ENCODE measurements at regions not wholly inside any gene's neighbourhood (a gene's known extent, or its start where the extent isn't known, plus 50 kb on each side); places are given as distances from the start of the nearest gene placed in this dataset.

DNA sequence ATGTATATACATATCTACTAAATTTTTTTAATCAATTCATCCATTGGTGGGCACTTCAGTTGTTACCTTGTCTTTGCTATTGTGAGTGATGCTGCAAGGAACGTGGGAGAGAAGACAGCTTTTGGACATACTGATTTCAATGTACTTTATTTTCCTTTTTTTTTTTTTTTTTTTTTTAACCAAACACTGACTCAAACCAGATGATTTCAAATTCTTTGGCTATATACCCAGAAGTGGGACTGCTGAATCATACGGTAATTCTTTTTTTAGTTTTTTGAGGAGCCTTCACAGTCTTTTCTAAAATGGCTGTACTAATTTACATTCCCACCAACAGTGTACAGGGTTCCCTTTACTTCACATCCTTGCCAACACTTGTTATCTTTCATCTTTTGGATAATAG is 204.7 kb downstream of the INSIG2 start:
- intact Hi-C loops (cut with DNase I): no loop called here
- no peaks in the 10 kb centered on the region for H3K36me3 ChIP-seq (replicated peaks in 1 of 2)
- 49 to 68% (median 54%) methylated on average over 2 of the region's 2 CpGs for WGBS, 4 donors

DNA sequence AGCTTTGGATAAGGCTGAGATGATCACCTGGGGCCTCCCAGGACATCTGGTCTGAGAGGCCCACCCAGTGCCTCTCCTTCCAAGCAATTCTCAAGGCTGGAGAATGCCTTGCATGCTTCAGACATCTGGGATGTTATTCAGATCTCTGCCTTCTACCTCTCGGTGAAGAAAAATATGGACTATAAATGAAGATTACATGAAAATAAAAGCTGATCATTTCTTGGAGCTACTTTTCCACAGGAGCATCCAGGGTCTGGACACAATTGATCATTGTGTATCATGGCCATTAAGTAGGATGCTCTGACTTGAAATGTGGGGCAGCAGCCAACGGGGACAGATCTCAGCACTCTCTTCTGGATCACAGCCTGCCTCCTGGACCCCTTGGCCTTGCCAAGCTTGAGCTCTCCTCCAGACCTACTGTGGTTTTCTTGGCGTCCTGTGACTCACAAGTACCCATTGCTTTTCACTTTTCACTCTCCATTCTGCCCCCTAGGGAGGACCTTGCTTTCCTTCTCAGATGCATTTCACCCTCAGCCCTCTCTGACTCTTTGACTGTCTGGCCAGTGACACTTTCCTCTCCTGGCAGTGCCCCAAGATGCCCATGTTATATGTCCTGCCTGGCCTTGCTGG is 203.1 kb downstream of the INSIG2 start:
- 53 to 60% (median 57%) methylated on average over 3 of the region's 3 CpGs for WGBS, 4 donors
- TF ChIP-seq CTCF (IDR thresholded peaks at IDR 0.05): no peak
- no peak for TF ChIP-seq POLR2A (IDR thresholded peaks at IDR 0.05)
- Histone ChIP-seq H3K4me1 (replicated peaks in 1 of 2) (no peaks in the 10 kb centered on the region), H3K27ac (no peak overlapping the region), H3K36me3 (replicated peaks in 1 of 2) (no peaks in the 10 kb centered on the region), H3K27me3 (no peaks in the 10 kb centered on the region), H3K9me3 (replicated peaks in 1 of 3) (no peaks in the 10 kb centered on the region), H3K4me3 (no peak overlapping the region)
- intact Hi-C loops (cut with DNase I): no loop called here
- DNase-seq: no peak

More for the DNA sequence above, 204.7 kb downstream of the INSIG2 start:
- DNase-seq: no peak
- Histone ChIP-seq H3K27ac (no peak overlapping the region), H3K4me1 (replicated peaks in 1 of 2) (no peaks in the 10 kb centered on the region), H3K4me3 (no peak overlapping the region), H3K27me3 (no peaks in the 10 kb centered on the region), H3K9me3 (replicated peaks in 1 of 3) (no peaks in the 10 kb centered on the region)
- TF ChIP-seq POLR2A (IDR thresholded peaks at IDR 0.05): no peak
- TF ChIP-seq CTCF (IDR thresholded peaks at IDR 0.05): no peak

DNA sequence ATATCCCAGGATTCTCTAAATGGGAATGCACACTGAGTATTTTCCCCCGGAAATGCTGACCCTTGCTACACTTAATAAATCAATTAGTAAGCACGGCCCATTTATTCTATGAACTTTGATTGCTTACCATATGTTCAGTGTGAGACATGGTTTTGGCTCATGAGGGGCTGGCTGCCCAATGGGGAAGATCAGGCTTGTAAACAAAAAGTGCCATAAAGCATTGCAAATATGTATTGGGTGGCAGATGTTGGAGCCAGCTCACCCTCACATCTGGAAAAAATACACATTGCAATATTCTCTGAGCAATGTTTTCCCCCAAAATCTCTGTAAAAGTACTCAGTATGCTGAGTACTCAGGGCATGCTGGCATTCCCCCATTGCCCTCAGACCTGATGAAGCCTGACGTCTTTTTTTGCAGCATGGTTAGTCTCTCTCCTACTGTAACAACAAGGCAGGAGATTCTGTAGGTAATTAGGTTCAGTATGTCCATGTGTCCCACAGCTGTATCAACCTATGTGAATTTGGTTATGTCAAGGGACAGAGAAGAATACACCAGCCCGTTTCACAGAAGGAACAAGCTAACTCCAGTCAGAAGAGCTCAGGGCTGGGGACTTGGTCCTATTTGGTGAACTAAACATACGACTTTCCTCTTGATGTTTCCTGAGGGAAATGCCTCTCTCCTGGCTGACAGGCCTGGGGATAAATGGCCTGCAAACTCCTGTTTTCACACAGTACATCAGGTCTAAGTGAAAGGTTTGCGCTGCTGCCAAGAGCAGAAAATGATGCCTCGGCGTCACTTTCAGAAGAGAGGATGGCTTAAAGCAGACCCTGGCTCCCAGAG is 202.4 kb downstream of the INSIG2 start:
- no peak overlapping the region for H3K4me3 ChIP-seq
- no peak overlapping the region for H3K27ac ChIP-seq
- no peaks in the 10 kb centered on the region for H3K4me1 ChIP-seq (replicated peaks in 1 of 2)
- DNase-seq: no peak
- TF ChIP-seq CTCF (IDR thresholded peaks at IDR 0.05) (no peak), POLR2A (IDR thresholded peaks at IDR 0.05) (no peak)
- WGBS, 4 donors: 32 to 43% (median 36%) methylated on average over 8 of the region's 8 CpGs
- intact Hi-C loops (cut with DNase I): no loop called here
- H3K9me3 ChIP-seq (replicated peaks in 1 of 3): no peaks in the 10 kb centered on the region
- no peaks in the 10 kb centered on the region for H3K36me3 ChIP-seq (replicated peaks in 1 of 2)
- H3K27me3 ChIP-seq: no peaks in the 10 kb centered on the region

DNA sequence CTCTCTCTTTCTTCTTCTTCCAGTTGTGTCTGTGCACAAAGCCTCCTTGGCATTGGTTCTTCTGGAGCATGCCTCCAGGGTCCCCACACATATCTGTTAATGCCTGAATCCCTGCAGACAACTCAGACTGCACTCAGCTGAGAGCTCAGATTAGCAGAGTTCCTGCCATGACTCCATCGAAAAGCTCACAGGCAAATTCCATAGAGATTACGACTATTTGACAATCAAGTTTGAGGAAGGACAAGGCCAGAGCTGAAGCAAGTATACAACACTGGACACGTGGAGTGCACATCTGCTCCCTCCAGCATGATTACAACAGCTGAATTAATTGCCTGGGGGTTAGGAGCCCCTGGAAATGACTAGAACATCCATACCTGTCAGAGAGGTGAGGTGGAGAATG is 190.7 kb downstream of the INSIG2 start:
- peak in 1 of 7 donors; percentile 13 for DNase-seq
- Histone ChIP-seq H3K9me3 (replicated peaks in 1 of 3) (no peaks in the 10 kb centered on the region), H3K36me3 (replicated peaks in 1 of 2) (no peaks in the 10 kb centered on the region), H3K4me3 (no peak overlapping the region), H3K27me3 (peaks cover 6% of the 10 kb centered on the region), H3K4me1 (replicated peaks in 1 of 2) (no peaks in the 10 kb centered on the region), H3K27ac (no peak overlapping the region)
- WGBS, 4 donors: 40 to 55% (median 46%) methylated on average over 3 of the region's 3 CpGs
- intact Hi-C loops (cut with DNase I): no loop called here
- TF ChIP-seq CTCF (IDR thresholded peaks at IDR 0.05) (no peak), POLR2A (IDR thresholded peaks at IDR 0.05) (no peak)

Measured in adrenal gland (tissue), 9 donors.